HFFc6 (cell line): ENCODE measurements at regions not wholly inside any gene's neighbourhood (a gene's known extent, or its start where the extent isn't known, plus 50 kb on each side); places are given as distances from the start of the nearest gene placed in this dataset.

Experiments
- DNase-seq: peaks from one replicate; pipeline ENCODE4 v3.0.0-alpha.2; 2018
- H3K27ac Mint-ChIP-seq: 2 replicates; pipeline ENCODE4 v1.8.0; 2020; ENCODE audit warnings: mild to moderate bottlenecking, mixed read lengths
- H3K27me3 Mint-ChIP-seq: 2 replicates; pipeline ENCODE4 v1.8.0; 2021; ENCODE audit warnings: mild to moderate bottlenecking, moderate library complexity, mixed read lengths; ENCODE audit not compliant: insufficient read depth
- H3K36me3 Mint-ChIP-seq: 2 replicates; pipeline ENCODE4 v1.8.0; 2021; ENCODE audit warnings: low read depth, mixed read lengths
- H3K4me1 Mint-ChIP-seq: 2 replicates; pipeline ENCODE4 v1.8.0; 2020; ENCODE audit warnings: low read depth, mixed read lengths
- H3K4me3 Mint-ChIP-seq: 2 replicates; pipeline ENCODE4 v1.8.0; 2020; ENCODE audit warnings: mild to moderate bottlenecking, moderate library complexity, mixed read lengths
- H3K9me3 Mint-ChIP-seq: 2 replicates; pipeline ENCODE4 v1.8.0; 2020; ENCODE audit warnings: mild to moderate bottlenecking, mixed read lengths
- CTCF ChIP-seq: fragments of 200-600 bp; sonication (generic); IDR thresholded peaks from 2 replicates; pipeline ENCODE4 v1.5.0; 2021; ENCODE audit warnings: antibody characterized with exemption, mild to moderate bottlenecking

DNA sequence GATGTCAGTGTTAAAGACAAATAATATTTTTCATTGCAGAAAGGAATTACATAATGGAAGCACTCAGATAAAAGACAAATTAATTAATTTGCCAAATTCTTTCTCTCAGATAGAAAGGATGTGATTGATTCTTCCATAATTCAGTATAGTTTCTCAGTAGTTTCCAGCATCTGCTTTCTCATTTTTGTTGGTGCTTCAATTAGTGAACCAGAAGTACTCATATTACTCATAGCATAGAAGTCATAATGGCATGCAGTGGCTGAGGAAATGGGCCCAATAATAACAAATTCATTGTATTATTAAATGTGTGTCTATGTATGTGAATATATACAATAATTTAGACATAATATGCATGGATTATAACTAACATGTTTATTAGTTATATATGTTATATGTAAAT lies 393.3 kb upstream of the TRAM1L1 start:
- Mint-ChIP-seq H3K4me1 (no peaks in the 10 kb centered on the region), H3K27ac (no peak overlapping the region), H3K4me3 (no peak overlapping the region), H3K9me3 (peaks cover 32% of the 10 kb centered on the region), H3K36me3 (no peaks in the 10 kb centered on the region; the same call in 1 of the 2 replicates), H3K27me3 (no peaks in the 10 kb centered on the region)
- no peak for TF ChIP-seq CTCF
- no peak for DNase-seq

DNA sequence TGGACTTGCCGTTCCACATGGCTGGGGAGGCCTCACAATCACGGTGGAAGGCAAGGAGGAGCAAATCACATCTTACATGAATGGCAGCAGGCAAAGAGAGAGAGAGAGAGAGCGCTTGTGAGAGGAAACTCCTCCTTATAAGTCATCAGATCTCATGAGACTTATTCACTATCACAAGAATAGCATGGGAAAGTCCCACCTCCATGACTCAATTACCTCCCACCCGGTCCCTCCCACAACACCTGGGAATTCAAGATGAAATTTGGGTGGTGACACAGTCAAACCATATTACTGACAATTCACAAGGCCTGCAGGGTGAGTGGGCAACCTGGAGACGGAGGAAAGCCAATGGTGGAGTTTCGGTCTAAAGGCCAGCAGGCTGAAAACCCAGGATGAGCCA lies 394.3 kb upstream of the TRAM1L1 start:
- no peak overlapping the region for H3K4me3 Mint-ChIP-seq
- TF ChIP-seq CTCF: no peak
- no peak overlapping the region for H3K27ac Mint-ChIP-seq
- no peaks in the 10 kb centered on the region; the same call in 1 of the 2 replicates for H3K36me3 Mint-ChIP-seq
- peaks cover 36% of the 10 kb centered on the region for H3K9me3 Mint-ChIP-seq
- H3K27me3 Mint-ChIP-seq: no peaks in the 10 kb centered on the region
- H3K4me1 Mint-ChIP-seq: no peaks in the 10 kb centered on the region
- DNase-seq: no peak

- H3K36me3 Mint-ChIP-seq: no peaks in the 10 kb centered on the region; the same call in 1 of the 2 replicates
- no peaks in the 10 kb centered on the region for H3K27me3 Mint-ChIP-seq
- no peaks in the 10 kb centered on the region for H3K4me1 Mint-ChIP-seq
- no peak for TF ChIP-seq CTCF
- peaks cover 37% of the 10 kb centered on the region for H3K9me3 Mint-ChIP-seq
- no peak for DNase-seq
- H3K4me3 Mint-ChIP-seq: no peak overlapping the region
- H3K27ac Mint-ChIP-seq: no peak overlapping the region
Measured at GRCh38 chr4:117481742-117482141, 396.4 kb upstream of the TRAM1L1 start.

DNA sequence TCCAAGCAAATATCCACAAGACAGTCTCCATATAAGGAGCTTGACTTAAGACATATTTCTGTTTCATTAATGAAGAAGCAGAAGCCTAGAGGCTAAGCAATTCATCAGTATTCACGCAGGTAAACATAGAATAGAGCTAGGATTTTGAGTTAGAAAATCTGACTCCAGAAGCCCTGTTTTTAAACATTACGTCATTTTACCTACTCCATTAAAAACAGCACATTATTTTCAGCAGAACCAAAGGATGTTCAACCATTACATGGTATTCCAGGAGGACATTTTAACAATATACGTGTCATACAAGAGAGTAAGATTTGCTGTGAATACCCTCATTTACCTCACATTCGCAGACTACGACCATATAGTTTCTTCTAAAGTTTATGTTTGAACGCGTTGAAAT lies 403.3 kb upstream of the TRAM1L1 start:
- H3K27me3 Mint-ChIP-seq: no peaks in the 10 kb centered on the region
- H3K27ac Mint-ChIP-seq: no peak overlapping the region
- no peak for DNase-seq
- H3K36me3 Mint-ChIP-seq: no peaks in the 10 kb centered on the region
- peaks cover 24% of the 10 kb centered on the region for H3K9me3 Mint-ChIP-seq
- no peaks in the 10 kb centered on the region for H3K4me1 Mint-ChIP-seq
- H3K4me3 Mint-ChIP-seq: no peak overlapping the region
- no peak for TF ChIP-seq CTCF

DNA sequence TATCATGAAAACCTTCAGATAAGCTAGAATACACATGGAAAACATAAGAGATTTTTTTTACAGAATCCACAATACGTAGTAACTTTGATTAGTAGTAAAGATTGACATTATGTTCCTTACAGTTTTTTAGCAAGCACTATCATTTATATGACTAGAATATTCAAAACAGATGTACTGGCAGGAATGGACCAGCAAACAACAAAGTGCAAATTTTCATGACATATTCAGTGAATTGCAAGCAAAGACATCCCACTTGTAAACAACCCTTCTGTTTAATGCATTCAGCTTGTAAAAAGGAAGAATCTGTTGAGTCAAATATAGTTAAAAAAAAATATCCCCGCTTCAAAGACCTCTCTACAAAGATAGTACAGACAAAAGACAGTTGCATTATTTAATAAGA lies 403.7 kb upstream of the TRAM1L1 start:
- H3K36me3 Mint-ChIP-seq: no peaks in the 10 kb centered on the region
- H3K27me3 Mint-ChIP-seq: no peaks in the 10 kb centered on the region
- peaks cover 21% of the 10 kb centered on the region for H3K9me3 Mint-ChIP-seq
- no peak overlapping the region for H3K27ac Mint-ChIP-seq
- no peak for TF ChIP-seq CTCF
- H3K4me1 Mint-ChIP-seq: no peaks in the 10 kb centered on the region
- no peak for DNase-seq
- H3K4me3 Mint-ChIP-seq: no peak overlapping the region

- no peak overlapping the region for H3K27ac Mint-ChIP-seq
- H3K4me1 Mint-ChIP-seq: no peaks in the 10 kb centered on the region
- no peak overlapping the region for H3K4me3 Mint-ChIP-seq
- H3K27me3 Mint-ChIP-seq: no peaks in the 10 kb centered on the region
- no peak for TF ChIP-seq CTCF
- H3K9me3 Mint-ChIP-seq: peaks cover 13% of the 10 kb centered on the region; the same call in 1 of the 2 replicates
- H3K36me3 Mint-ChIP-seq: no peaks in the 10 kb centered on the region
- DNase-seq: no peak
Measured at GRCh38 chr4:117491516-117491915, 406.1 kb upstream of the TRAM1L1 start.
